Uterus (tissue), 2 donors: ENCODE measurements at regions not wholly inside any gene's neighbourhood (a gene's known extent, or its start where the extent isn't known, plus 50 kb on each side); places are given as distances from the start of the nearest gene placed in this dataset.

ENCODE experiments used
- CTCF ChIP-seq, 4 experiments: fragments of 200-600 bp in 2 of 4; fragments of 450-650 bp in 2 of 4; sonication (generic) in 2 of 4; IDR thresholded peaks; one replicate each; pipeline ENCODE4 v1.5.1; 2016 to 2019; ENCODE audit warnings: antibody characterized with exemption in 4 of 4, mild to moderate bottlenecking in 2 of 4, moderate library complexity in 1 of 4
- POLR2A ChIP-seq, 2 donors: fragments of 450-650 bp; IDR thresholded peaks; one replicate each; pipeline ENCODE4 v1.6.1; 2016; ENCODE audit warnings: antibody characterized with exemption in 2 of 2, mild to moderate bottlenecking in 1 of 2, moderate library complexity in 1 of 2

- TF ChIP-seq CTCF (IDR thresholded peaks at IDR 0.05) (no peak), POLR2A (IDR thresholded peaks at IDR 0.05) (no peak)
Measured at GRCh38 chr6:50236164-50236563, 186.4 kb upstream of the DEFB112 start.
